ENCODE measurements at regions not wholly inside any gene's neighbourhood (a gene's known extent, or its start where the extent isn't known, plus 50 kb on each side); places are given as distances from the start of the nearest gene placed in this dataset.

- TF ChIP-seq POLR2AphosphoS5 (IDR thresholded peaks at IDR 0.05) (no peak), CTCF (IDR thresholded peaks at IDR 0.05) (no peak)
Observed at GRCh38 chr17:14442798-14443528, 142.1 kb downstream of the HS3ST3B1 start.
